ENCODE measurements at regions not wholly inside any gene's neighbourhood (a gene's known extent, or its start where the extent isn't known, plus 50 kb on each side); places are given as distances from the start of the nearest gene placed in this dataset.
A peak's percentile ranks its signal among the peaks of the same experiment; 100 is the strongest.
"Not testable (repeated sequence)": the region's sequence is repeated elsewhere in the genome, so short reads cannot be mapped to it uniquely, and the experiment has no call there.

GRCh38 chr2:111366641-111367029 is 245.9 kb downstream of the BCL2L11 start:
- DNase-seq (ENCODE audit: low read depth): not testable (repeated sequence)

GRCh38 chr2:111367080-111367479 is 246.4 kb downstream of the BCL2L11 start:
- not testable (repeated sequence) for DNase-seq (ENCODE audit: low read depth)

GRCh38 chr2:111367871-111368270 is 247.2 kb downstream of the BCL2L11 start:
- DNase-seq (ENCODE audit: low read depth): not testable (repeated sequence)

GRCh38 chr2:111368288-111368687 is 247.6 kb downstream of the BCL2L11 start:
- DNase-seq (ENCODE audit: low read depth): not testable (repeated sequence)

GRCh38 chr2:111373060-111373459 is 252.3 kb downstream of the BCL2L11 start:
- not testable (repeated sequence) for DNase-seq (ENCODE audit: low read depth)

- DNase-seq (ENCODE audit: low read depth): not testable (repeated sequence)
Measured at GRCh38 chr2:111373989-111374388, 253.3 kb downstream of the BCL2L11 start.

- DNase-seq (ENCODE audit: low read depth): not testable (repeated sequence)
Measured at GRCh38 chr2:111374734-111375133, 254.0 kb downstream of the BCL2L11 start.

GRCh38 chr2:111375320-111375883 is 254.7 kb downstream of the BCL2L11 start:
- not testable (repeated sequence) for DNase-seq (ENCODE audit: low read depth)

- not testable (repeated sequence) for DNase-seq (ENCODE audit: low read depth)
Measured at GRCh38 chr2:111376272-111376970, 255.7 kb downstream of the BCL2L11 start.

- DNase-seq (ENCODE audit: low read depth): not testable (repeated sequence)
Measured at GRCh38 chr2:111376971-111377352, 256.2 kb downstream of the BCL2L11 start.

GRCh38 chr2:111377386-111377959 is 256.8 kb downstream of the BCL2L11 start:
- DNase-seq (ENCODE audit: low read depth): not testable (repeated sequence)

GRCh38 chr2:111378348-111378747 is 257.6 kb downstream of the BCL2L11 start:
- DNase-seq (ENCODE audit: low read depth): not testable (repeated sequence)

GRCh38 chr2:111380733-111381439 is 260.2 kb downstream of the BCL2L11 start:
- peak; percentile 2 for DNase-seq (ENCODE audit: low read depth)

- DNase-seq (ENCODE audit: low read depth): not testable (repeated sequence)
Measured at GRCh38 chr2:111381530-111382306, 261.0 kb downstream of the BCL2L11 start.

- not testable (repeated sequence) for DNase-seq (ENCODE audit: low read depth)
Measured at GRCh38 chr2:111382507-111382906, 261.8 kb downstream of the BCL2L11 start.

GRCh38 chr2:111383311-111383710 is 262.6 kb downstream of the BCL2L11 start:
- DNase-seq (ENCODE audit: low read depth): not testable (repeated sequence)

- DNase-seq (ENCODE audit: low read depth): not testable (repeated sequence)
Measured at GRCh38 chr2:111385226-111385957, 264.7 kb downstream of the BCL2L11 start.

- DNase-seq (ENCODE audit: low read depth): not testable (repeated sequence)
Measured at GRCh38 chr2:111390605-111391004, 269.9 kb downstream of the BCL2L11 start.

- DNase-seq (ENCODE audit: low read depth): peak; percentile 26
Measured at GRCh38 chr2:111395350-111396128, 274.8 kb downstream of the BCL2L11 start.

- not testable (repeated sequence) for DNase-seq (ENCODE audit: low read depth)
Measured at GRCh38 chr2:111400598-111401253, 280.0 kb downstream of the BCL2L11 start.
